Parathyroid adenoma (tissue), 2 donors: ENCODE measurements at regions not wholly inside any gene's neighbourhood (a gene's known extent, or its start where the extent isn't known, plus 50 kb on each side); places are given as distances from the start of the nearest gene placed in this dataset.

Source experiments
- H2AFZ ChIP-seq: fragments of 300-600 bp; sonication (generic); one replicate; pipeline ENCODE4 v1.7.0; 2017; ENCODE audit warnings: antibody characterized with exemption, mild to moderate bottlenecking
- H3K27ac ChIP-seq: fragments of 300-600 bp; sonication (generic); one replicate; pipeline ENCODE4 v1.7.0; 2017
- H3K27me3 ChIP-seq: fragments of 300-600 bp; sonication (generic); one replicate; pipeline ENCODE4 v1.7.0; 2017; ENCODE audit warnings: low read length; ENCODE audit not compliant: control insufficient read depth, insufficient read depth
- H3K36me3 ChIP-seq: fragments of 300-600 bp; sonication (generic); one replicate; pipeline ENCODE4 v1.7.0; 2017; ENCODE audit warnings: low read length; ENCODE audit not compliant: control insufficient read depth, insufficient read depth
- H3K4me1 ChIP-seq: fragments of 300-600 bp; sonication (generic); one replicate; pipeline ENCODE4 v1.7.0; 2017; ENCODE audit warnings: control low read depth
- H3K4me2 ChIP-seq: fragments of 300-600 bp; sonication (generic); one replicate; pipeline ENCODE4 v1.7.0; 2017; ENCODE audit warnings: low read length
- H3K4me3 ChIP-seq: fragments of 300-600 bp; sonication (generic); one replicate; pipeline ENCODE4 v1.7.0; 2017; ENCODE audit warnings: low read depth, low read length
- H3K79me2 ChIP-seq: fragments of 300-600 bp; sonication (generic); one replicate; pipeline ENCODE4 v1.7.0; 2017; ENCODE audit warnings: control low read depth
- H3K9ac ChIP-seq: fragments of 300-600 bp; sonication (generic); one replicate; pipeline ENCODE4 v1.7.0; 2017; ENCODE audit warnings: mild to moderate bottlenecking
- H3K9me3 ChIP-seq: fragments of 300-600 bp; sonication (generic); one replicate; pipeline ENCODE4 v1.7.0; 2017; ENCODE audit warnings: low read length; ENCODE audit not compliant: control insufficient read depth
- TF ChIP-seq, protein P1 (sequence below): fragments of 300-600 bp; sonication (generic); IDR thresholded peaks from one replicate; pipeline ENCODE4 v1.7.0; 2017; ENCODE audit warnings: antibody characterized with exemption, mild to moderate bottlenecking
- donor health status: primary hyperparathyroidism.

DNA sequence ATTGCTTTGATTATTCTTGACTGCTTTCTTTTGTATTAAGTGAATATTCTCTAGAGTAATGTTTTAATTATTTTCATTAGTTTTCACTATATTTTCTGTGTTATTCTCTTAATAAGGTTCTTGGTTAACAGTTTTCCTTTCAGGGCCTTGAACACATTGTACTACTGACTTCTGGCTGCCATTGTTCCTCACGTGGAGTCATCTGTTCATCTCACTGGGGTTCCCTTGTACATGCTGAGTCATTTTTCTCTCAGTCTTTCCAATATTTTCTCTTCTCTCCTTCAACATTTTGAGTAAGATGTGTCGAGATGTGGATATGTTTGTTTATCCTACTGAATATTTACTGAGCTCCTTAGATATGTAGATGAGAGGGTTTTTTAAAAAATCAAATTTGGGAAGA lies 400.7 kb downstream of the TCERG1L start:
- H3K36me3 ChIP-seq = no peaks in the 10 kb centered on the region
- H3K27me3 ChIP-seq = no peaks in the 10 kb centered on the region
- no peaks in the 10 kb centered on the region for H3K4me1 ChIP-seq
- H3K4me2 ChIP-seq = no peak overlapping the region
- H3K27ac ChIP-seq = no peak overlapping the region
- H3K4me3 ChIP-seq = no peak overlapping the region
- TF ChIP-seq, protein P1, sequence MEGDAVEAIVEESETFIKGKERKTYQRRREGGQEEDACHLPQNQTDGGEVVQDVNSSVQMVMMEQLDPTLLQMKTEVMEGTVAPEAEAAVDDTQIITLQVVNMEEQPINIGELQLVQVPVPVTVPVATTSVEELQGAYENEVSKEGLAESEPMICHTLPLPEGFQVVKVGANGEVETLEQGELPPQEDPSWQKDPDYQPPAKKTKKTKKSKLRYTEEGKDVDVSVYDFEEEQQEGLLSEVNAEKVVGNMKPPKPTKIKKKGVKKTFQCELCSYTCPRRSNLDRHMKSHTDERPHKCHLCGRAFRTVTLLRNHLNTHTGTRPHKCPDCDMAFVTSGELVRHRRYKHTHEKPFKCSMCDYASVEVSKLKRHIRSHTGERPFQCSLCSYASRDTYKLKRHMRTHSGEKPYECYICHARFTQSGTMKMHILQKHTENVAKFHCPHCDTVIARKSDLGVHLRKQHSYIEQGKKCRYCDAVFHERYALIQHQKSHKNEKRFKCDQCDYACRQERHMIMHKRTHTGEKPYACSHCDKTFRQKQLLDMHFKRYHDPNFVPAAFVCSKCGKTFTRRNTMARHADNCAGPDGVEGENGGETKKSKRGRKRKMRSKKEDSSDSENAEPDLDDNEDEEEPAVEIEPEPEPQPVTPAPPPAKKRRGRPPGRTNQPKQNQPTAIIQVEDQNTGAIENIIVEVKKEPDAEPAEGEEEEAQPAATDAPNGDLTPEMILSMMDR = no peak
- H2AFZ ChIP-seq = no peak overlapping the region
- no peaks in the 10 kb centered on the region for H3K79me2 ChIP-seq
- no peaks in the 10 kb centered on the region for H3K9me3 ChIP-seq
- H3K9ac ChIP-seq = no peak overlapping the region

DNA sequence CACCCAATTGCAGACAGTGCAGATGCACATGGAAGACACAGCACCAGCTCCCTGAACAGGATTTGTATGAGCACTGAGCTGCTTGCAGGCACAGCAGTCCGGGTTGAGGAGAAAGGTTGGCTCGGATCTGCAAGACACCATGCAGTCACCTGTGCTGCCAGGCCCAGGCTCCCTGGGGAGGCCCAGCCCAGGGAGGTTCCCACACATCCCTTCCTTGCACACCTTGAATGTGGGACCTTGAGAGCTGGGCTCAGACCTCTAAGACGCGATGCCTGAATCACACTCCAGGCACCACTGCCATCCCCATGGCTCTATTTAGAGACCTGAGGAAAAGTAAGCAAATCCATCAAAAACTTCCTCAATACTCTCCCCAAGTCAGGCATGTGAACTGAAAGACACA lies 397.7 kb downstream of the TCERG1L start:
- H3K4me2 ChIP-seq = no peak overlapping the region
- H3K9ac ChIP-seq = no peak overlapping the region
- H3K4me3 ChIP-seq = no peak overlapping the region
- no peaks in the 10 kb centered on the region for H3K36me3 ChIP-seq
- TF ChIP-seq, protein P1 = no peak
- no peaks in the 10 kb centered on the region for H3K9me3 ChIP-seq
- H2AFZ ChIP-seq = no peak overlapping the region
- H3K27ac ChIP-seq = no peak overlapping the region
- no peaks in the 10 kb centered on the region for H3K4me1 ChIP-seq
- H3K79me2 ChIP-seq = no peaks in the 10 kb centered on the region
- no peaks in the 10 kb centered on the region for H3K27me3 ChIP-seq

DNA sequence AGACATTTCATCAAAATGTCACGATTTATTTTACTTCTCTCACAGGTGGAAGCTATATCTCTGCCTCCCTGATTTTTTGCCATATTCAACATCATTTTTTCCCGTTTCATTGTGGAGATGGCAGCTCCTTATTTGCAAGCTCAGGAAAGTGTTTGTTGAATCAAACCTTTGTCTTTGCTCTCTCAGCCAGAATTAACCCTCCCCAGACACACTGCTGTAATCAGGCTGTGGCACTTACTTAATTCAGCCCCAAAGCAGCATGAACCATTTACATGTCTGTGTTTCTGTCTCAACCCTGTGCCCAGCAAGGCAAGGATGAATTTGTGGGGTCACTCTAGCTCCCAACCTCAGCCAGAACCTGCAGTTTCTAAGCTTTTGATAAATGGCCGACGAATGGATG lies 397.2 kb downstream of the TCERG1L start:
- H3K4me1 ChIP-seq = no peaks in the 10 kb centered on the region
- H3K27me3 ChIP-seq = no peaks in the 10 kb centered on the region
- H3K9me3 ChIP-seq = no peaks in the 10 kb centered on the region
- H3K4me2 ChIP-seq = no peak overlapping the region
- H2AFZ ChIP-seq = no peak overlapping the region
- TF ChIP-seq, protein P1 = no peak
- H3K79me2 ChIP-seq = no peaks in the 10 kb centered on the region
- H3K4me3 ChIP-seq = no peak overlapping the region
- H3K9ac ChIP-seq = no peak overlapping the region
- no peaks in the 10 kb centered on the region for H3K36me3 ChIP-seq
- no peak overlapping the region for H3K27ac ChIP-seq

DNA sequence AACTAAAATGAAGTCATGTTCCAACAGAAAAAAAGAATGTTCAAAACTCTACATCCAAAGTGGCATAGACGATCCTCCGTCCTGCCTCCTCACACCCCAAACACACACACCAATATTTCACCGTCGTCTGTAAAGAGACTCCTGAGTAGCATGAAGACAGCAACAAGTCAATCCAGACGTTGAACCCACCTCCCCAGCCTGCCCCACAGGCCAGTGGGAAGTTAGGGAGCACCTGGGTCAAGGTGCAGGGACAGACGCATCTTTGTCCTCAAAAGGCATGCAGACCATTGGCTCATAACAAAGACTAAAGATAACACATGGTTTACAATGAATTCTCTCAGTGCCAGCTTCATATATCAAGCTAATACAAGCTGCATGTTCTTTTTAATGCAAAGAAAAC lies 396.5 kb downstream of the TCERG1L start:
- no peaks in the 10 kb centered on the region for H3K4me1 ChIP-seq
- H3K27ac ChIP-seq = no peak overlapping the region
- TF ChIP-seq, protein P1 = no peak

DNA sequence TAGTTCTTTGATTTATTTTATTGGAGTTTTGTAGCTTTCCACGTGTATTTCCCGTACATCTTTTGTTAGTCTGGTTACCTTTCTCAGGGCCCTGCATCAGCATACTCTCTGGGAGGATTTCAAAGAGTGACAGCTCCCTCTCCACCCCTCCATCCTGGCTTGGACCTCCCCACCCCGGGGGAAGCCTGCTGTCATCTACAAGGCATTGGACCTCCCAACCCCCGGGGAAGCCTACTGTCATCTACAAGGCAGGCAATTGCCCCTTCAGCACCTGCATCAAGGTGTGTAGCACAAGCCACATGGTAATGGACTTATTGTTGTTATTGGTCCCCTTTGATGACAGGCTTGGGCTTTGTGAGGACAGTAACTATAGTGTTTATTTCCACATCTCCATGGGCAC lies 390.1 kb downstream of the TCERG1L start:
- Histone ChIP-seq H2AFZ (no peak overlapping the region), H3K4me1 (peaks cover 4% of the 10 kb centered on the region), H3K79me2 (no peaks in the 10 kb centered on the region), H3K27ac (no peak overlapping the region), H3K9ac (no peak overlapping the region), H3K9me3 (no peaks in the 10 kb centered on the region), H3K4me3 (no peak overlapping the region), H3K36me3 (no peaks in the 10 kb centered on the region), H3K27me3 (no peaks in the 10 kb centered on the region), H3K4me2 (no peak overlapping the region)
- TF ChIP-seq, protein P1 = no peak

More for the DNA sequence above, 396.5 kb downstream of the TCERG1L start:
- no peak overlapping the region for H3K9ac ChIP-seq
- H3K4me2 ChIP-seq = no peak overlapping the region
- H2AFZ ChIP-seq = no peak overlapping the region
- no peaks in the 10 kb centered on the region for H3K9me3 ChIP-seq
- H3K27me3 ChIP-seq = no peaks in the 10 kb centered on the region
- H3K79me2 ChIP-seq = no peaks in the 10 kb centered on the region
- H3K4me3 ChIP-seq = no peak overlapping the region
- H3K36me3 ChIP-seq = no peaks in the 10 kb centered on the region
